ENCODE measurements at regions not wholly inside any gene's neighbourhood (a gene's known extent, or its start where the extent isn't known, plus 50 kb on each side); places are given as distances from the start of the nearest gene placed in this dataset. TPM values are rescaled to one million over a fixed set of nuclear protein-coding genes. Genes with fewer than 3 reads are reported as not detected.

DNA sequence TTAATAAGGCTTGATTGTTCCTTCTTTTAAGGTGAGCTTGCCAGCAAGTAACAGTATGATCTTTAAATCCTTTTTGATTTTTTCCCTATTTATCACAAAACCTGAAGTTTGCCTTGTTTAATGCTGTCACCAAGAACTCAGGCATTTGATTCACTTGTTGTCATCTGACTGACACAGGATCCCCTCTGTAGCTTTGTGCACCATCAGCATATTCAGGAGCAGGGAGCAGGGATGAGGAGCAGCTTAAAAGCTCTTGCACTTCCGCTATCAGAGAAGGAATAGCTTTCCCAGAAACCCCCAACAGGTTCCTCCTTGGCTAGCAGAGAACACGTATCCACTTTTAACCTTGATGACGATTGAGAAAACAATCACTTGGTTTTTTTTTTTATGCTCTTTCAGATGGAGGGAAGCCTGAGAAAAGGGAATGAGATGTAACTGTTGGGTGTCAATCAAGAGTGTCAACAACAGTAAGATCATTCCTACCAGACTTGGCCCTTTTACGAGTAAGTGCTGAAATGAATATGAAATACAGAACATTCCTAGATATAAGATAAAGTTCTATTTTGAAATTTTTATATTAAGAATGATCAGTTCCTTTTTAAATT is 433.1 kb upstream of the CDH18 start:
- Histone ChIP-seq H3K36me3 (ENCODE audit: control insufficient read depth in 2 of 2, extremely low read depth in 1 of 2, insufficient read depth in 2 of 2, low read length in 2 of 2) (no peaks in the 10 kb centered on the region), H3K4me2 (ENCODE audit: insufficient read depth, low read length) (no peak overlapping the region), H3K27ac (ENCODE audit: insufficient read depth, low read depth, low read length) (no peak overlapping the region), H3K4me3 (replicated peaks in 1 of 3; ENCODE audit: insufficient read depth in 1 of 3, low read depth in 1 of 3, low read length in 3 of 3) (no peak overlapping the region), H3K27me3 (ENCODE audit: control insufficient read depth in 2 of 2, insufficient read depth in 2 of 2, low read length in 2 of 2) (no peaks in the 10 kb centered on the region), H3K4me1 (ENCODE audit: control insufficient read depth, extremely low read depth, insufficient read depth, low read length) (no peaks in the 10 kb centered on the region), H3K9ac (replicated peaks; ENCODE audit: extremely low read depth, insufficient read depth, low read length) (no peak overlapping the region), H4K20me1 (replicated peaks; ENCODE audit: control insufficient read depth, extremely low read depth, insufficient read depth, low read length) (no peaks in the 10 kb centered on the region), H3K9me3 (replicated peaks; ENCODE audit: control insufficient read depth, insufficient read depth, low read length) (peaks cover 2% of the 10 kb centered on the region), H3K79me2 (ENCODE audit: control insufficient read depth, insufficient read depth, low read length) (no peaks in the 10 kb centered on the region), H3K9me1 (replicated peaks; ENCODE audit: control insufficient read depth, extremely low read depth, insufficient read depth, low read length) (no peaks in the 10 kb centered on the region), H2AFZ (ENCODE audit: low read depth, low read length) (no peak overlapping the region)
- FAIRE-seq (no peak), DNase-seq (ENCODE audit: low read depth, low spot score) (no peak)
- ChIA-PET CTCF (no interaction called here), POLR2A (no interaction called here)
- intact Hi-C loops (cut with micrococcal nuclease): no loop called here
- TF ChIP-seq JUN (IDR thresholded peaks at IDR 0.05; ENCODE audit: borderline replicate concordance, insufficient read depth, insufficient read length, low read depth) (no peak), GATA2 (IDR thresholded peaks at IDR 0.05; ENCODE audit: insufficient read depth, insufficient read length, low read depth, low read length) (no peak), MYC (IDR thresholded peaks at IDR 0.05; ENCODE audit: low read depth, low read length) (no peak), EZH2 (IDR thresholded peaks at IDR 0.05; ENCODE audit: borderline replicate concordance, low read depth, low read length, severe bottlenecking) (no peak), FOS (IDR thresholded peaks at IDR 0.05; ENCODE audit: borderline replicate concordance, insufficient read depth, low read length) (no peak), POLR2AphosphoS5 (IDR thresholded peaks at IDR 0.05; ENCODE audit: insufficient read depth, low read depth, low read length) (no peak), POLR2A (IDR thresholded peaks at IDR 0.05; ENCODE audit: low read depth, low read length) (no peak)
- TF ChIP-seq, protein P1, sequence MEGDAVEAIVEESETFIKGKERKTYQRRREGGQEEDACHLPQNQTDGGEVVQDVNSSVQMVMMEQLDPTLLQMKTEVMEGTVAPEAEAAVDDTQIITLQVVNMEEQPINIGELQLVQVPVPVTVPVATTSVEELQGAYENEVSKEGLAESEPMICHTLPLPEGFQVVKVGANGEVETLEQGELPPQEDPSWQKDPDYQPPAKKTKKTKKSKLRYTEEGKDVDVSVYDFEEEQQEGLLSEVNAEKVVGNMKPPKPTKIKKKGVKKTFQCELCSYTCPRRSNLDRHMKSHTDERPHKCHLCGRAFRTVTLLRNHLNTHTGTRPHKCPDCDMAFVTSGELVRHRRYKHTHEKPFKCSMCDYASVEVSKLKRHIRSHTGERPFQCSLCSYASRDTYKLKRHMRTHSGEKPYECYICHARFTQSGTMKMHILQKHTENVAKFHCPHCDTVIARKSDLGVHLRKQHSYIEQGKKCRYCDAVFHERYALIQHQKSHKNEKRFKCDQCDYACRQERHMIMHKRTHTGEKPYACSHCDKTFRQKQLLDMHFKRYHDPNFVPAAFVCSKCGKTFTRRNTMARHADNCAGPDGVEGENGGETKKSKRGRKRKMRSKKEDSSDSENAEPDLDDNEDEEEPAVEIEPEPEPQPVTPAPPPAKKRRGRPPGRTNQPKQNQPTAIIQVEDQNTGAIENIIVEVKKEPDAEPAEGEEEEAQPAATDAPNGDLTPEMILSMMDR (IDR thresholded peaks at IDR 0.05; ENCODE audit: extremely low read depth in 1 of 2, insufficient read depth in 1 of 2, low read depth in 1 of 2, low read length in 2 of 2): no peak
- TF ChIP-seq, protein P2, sequence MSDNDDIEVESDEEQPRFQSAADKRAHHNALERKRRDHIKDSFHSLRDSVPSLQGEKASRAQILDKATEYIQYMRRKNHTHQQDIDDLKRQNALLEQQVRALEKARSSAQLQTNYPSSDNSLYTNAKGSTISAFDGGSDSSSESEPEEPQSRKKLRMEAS (IDR thresholded peaks at IDR 0.05; ENCODE audit: insufficient read depth, insufficient read length): no peak
- BruUV-seq (replicated peaks): no TSS peak
- dilution Hi-C loops (cut with MboI; ENCODE audit: extremely low pct_ligation_motif_present, low sequenced_read_pairs): no loop called here

Small RNA genes in the stretch of these regions (small RNA-seq; reads per million reads assigned to genes)
- not detected for gene AC091946.2 (ENCODE audit: insufficient read depth, insufficient read length, low read depth, low replicate concordance)
- gene AC140172.1 (ENCODE audit: insufficient read depth, insufficient read length, low read depth, low replicate concordance): not detected

All from endothelial cell of umbilical vein (primary cell).